Hepatocyte (in vitro differentiated cells): ENCODE measurements at regions not wholly inside any gene's neighbourhood (a gene's known extent, or its start where the extent isn't known, plus 50 kb on each side); places are given as distances from the start of the nearest gene placed in this dataset.

Source experiments
- EZH2 ChIP-seq: fragments of 200-600 bp; sonication (generic); IDR thresholded peaks from 2 replicates; pipeline ENCODE4 v1.6.1; 2016; ENCODE audit warnings: antibody characterized with exemption, mild to moderate bottlenecking, borderline replicate concordance
- TF ChIP-seq, protein P1 (sequence below): fragments of 200-600 bp; sonication (generic); IDR thresholded peaks from 2 replicates; pipeline ENCODE4 v1.5.1; 2016; ENCODE audit warnings: antibody characterized with exemption, mild to moderate bottlenecking; ENCODE audit not compliant: poor library complexity

DNA sequence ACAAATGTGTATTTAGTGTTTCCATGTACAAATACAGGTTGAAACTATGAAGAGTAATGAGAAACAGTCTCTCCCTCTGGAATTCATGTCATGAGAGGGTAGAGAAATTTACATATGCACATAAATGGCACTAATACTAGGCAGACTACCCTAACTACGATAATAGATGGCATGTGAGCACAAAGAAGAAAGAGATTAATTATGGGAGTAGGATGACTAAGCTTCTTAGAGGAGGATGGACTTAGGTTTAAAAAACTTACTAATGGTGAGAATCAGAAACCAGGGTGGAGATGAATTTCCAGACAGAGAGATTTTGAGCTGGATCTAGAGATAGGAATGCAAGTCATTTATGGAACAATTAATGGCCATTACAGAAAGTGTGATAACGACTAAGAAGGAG lies 225.3 kb upstream of the HTR1E start:
- TF ChIP-seq, protein P1, sequence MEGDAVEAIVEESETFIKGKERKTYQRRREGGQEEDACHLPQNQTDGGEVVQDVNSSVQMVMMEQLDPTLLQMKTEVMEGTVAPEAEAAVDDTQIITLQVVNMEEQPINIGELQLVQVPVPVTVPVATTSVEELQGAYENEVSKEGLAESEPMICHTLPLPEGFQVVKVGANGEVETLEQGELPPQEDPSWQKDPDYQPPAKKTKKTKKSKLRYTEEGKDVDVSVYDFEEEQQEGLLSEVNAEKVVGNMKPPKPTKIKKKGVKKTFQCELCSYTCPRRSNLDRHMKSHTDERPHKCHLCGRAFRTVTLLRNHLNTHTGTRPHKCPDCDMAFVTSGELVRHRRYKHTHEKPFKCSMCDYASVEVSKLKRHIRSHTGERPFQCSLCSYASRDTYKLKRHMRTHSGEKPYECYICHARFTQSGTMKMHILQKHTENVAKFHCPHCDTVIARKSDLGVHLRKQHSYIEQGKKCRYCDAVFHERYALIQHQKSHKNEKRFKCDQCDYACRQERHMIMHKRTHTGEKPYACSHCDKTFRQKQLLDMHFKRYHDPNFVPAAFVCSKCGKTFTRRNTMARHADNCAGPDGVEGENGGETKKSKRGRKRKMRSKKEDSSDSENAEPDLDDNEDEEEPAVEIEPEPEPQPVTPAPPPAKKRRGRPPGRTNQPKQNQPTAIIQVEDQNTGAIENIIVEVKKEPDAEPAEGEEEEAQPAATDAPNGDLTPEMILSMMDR, result no peak
- no peak for TF ChIP-seq EZH2
